ENCODE measurements at regions not wholly inside any gene's neighbourhood (a gene's known extent, or its start where the extent isn't known, plus 50 kb on each side); places are given as distances from the start of the nearest gene placed in this dataset.

DNA sequence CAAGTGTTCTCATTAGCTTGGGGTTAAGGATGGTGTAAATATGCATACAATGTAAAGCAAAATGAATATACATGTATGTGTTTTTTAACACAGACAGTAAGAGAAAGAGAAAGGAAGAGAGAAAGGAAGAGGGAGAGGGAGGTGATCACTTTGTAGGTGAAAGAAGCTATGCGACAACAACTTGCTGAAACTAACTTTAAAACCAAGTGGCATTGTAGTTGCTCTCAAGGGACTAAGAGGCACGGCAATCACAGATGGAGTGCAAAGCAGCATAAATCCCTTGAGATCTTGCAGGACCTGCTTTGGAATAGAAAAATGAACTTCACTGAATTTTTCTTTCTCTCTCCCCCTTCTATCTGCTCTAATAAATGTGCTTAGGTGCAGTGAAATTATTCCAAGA lies 1665.0 kb upstream of the TENM3 start:
- no peak for DNase-seq (ENCODE audit: low spot score)

GRCh38 chr4:180581061-180581460 lies 1662.1 kb upstream of the TENM3 start:
- no peak for DNase-seq (ENCODE audit: low spot score)

DNA sequence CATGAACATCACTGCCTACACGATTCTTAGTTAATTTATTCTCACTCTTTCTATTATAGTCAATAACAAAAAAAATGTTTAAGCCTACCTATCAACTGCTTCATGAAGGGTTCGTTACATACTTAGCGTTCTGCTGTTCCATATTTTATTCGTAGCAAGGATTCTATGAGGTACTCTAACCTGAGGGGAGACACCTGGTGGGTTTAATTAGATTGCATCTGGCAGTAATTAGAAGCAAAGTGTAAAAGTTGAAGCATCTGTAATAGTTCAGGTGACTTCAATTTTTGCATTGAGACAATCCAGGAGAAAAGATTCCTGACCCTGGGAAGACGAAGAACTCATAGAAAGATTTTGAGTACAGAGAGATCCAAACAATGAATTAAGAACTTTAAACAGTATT lies 1655.8 kb upstream of the TENM3 start:
- no peak for DNase-seq (ENCODE audit: low spot score)

DNA sequence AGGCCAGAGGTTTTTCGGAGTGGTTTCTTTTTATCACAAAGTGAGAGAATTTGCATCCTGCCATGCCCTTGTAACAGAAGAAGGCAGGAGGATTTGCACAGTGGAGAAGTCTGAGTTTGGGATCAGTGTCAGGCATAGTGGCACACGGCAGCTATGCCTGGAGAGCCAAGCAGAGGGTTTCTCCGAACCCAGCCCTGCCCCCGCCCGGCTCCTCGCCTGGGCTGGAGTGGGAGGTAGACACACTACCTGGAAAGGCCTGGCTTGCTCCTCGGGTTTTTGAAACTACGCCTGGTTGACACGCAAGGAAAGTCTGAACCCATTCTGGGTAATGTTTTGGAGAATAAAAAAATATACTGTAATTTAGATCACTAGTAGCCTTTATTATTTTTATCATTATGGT lies 1653.6 kb upstream of the TENM3 start:
- DNase-seq (ENCODE audit: low spot score), result no peak

DNA sequence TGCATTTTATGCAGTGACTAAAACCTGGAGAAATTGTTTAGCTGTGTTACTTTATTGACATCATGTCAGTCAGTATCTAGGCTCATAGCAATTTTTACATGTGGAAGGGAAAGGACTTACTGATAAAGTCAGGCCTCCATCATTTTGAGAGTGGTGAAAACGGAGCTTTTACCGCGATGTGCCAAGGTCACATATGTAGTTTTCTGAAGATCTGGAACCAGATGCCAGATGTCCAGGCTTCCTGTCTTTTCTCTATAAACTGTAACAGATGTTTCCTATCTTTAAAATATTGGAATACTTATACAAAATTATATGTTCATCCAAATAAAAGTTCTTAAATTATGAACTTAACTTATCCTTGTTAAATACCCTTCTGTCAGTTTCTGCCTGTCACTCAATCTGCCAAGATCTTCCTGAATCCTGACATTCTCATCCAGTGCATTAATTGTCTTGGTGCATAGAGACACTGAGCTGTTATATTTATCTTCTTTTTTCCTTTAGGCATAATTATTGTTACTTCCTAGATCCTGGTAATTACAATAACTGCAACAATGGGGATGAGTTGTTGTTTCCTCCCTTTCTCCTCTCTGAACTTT lies 1646.2 kb upstream of the TENM3 start:
- no peak for DNase-seq (ENCODE audit: low spot score)

DNA sequence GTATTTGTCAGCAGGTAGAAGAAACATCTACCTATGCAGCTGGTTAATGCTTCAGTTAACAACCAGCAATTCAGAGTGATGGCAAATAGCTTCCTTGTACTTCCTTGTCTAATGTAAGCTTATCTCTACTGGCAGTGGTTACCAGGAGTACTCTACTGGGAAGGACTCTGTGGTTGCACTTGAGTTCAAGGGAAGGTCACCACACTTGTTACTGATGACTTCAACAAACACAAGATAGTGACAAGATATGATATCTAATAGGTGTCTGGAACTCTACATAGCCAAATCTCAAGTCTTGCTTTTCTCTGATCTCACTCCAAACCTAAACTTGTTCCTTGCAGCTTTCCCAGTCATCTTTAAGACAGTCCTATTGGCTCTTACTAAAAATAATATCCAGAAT lies 1644.9 kb upstream of the TENM3 start:
- DNase-seq (ENCODE audit: low spot score), result no peak

GRCh38 chr4:180603791-180604190 lies 1639.4 kb upstream of the TENM3 start:
- DNase-seq (ENCODE audit: low spot score), result no peak

DNA sequence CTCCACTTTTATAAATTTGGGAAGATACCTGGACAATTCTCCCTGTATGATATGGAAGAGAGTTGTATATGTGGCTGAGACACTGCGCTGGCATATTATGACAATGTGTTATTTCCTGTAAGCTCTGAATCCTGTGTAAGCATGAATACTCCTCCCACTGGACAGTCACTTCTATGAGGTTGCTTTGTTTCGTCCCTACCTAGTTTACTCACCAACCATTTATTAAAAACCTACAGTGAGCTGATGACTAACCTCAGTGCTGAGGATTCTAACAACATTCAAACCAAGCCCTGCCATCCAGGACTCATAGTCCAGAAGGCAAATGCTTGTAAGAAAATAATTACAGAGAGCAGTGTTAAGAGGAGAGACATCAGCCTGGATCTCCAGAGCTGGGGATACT lies 1632.9 kb upstream of the TENM3 start:
- no peak for DNase-seq (ENCODE audit: low spot score)

- no peak for DNase-seq (ENCODE audit: low spot score)
These were observed 1627.5 kb upstream of the TENM3 start for GRCh38 chr4:180615746-180616145.

DNA sequence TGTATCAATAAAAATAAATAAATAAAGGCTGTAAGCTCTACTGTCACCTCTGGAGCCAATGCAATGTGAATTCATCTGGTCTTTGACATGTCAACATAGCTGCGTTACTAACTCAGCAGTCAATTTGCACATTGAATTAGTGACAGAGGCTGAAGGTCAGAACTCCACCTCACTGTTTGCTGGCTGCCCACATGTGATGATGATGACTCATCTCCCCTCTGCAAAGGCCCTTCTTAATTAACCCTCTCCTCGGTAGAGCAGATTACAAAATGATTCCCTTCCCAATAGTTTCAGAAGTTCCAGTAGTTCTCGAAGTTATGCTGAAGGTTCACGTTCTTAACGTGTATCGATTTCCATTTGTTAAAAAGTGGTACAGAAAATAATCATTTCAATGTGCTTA lies 1626.0 kb upstream of the TENM3 start:
- no peak for DNase-seq (ENCODE audit: low spot score)

GRCh38 chr4:180618396-180618795 lies 1624.8 kb upstream of the TENM3 start:
- DNase-seq (ENCODE audit: low spot score), result no peak

GRCh38 chr4:180619440-180619839 lies 1623.8 kb upstream of the TENM3 start:
- DNase-seq (ENCODE audit: low spot score), result no peak

GRCh38 chr4:180622254-180622653 lies 1620.9 kb upstream of the TENM3 start:
- DNase-seq (ENCODE audit: low spot score), result no peak

GRCh38 chr4:180625653-180626052 lies 1617.5 kb upstream of the TENM3 start:
- no peak for DNase-seq (ENCODE audit: low spot score)

DNA sequence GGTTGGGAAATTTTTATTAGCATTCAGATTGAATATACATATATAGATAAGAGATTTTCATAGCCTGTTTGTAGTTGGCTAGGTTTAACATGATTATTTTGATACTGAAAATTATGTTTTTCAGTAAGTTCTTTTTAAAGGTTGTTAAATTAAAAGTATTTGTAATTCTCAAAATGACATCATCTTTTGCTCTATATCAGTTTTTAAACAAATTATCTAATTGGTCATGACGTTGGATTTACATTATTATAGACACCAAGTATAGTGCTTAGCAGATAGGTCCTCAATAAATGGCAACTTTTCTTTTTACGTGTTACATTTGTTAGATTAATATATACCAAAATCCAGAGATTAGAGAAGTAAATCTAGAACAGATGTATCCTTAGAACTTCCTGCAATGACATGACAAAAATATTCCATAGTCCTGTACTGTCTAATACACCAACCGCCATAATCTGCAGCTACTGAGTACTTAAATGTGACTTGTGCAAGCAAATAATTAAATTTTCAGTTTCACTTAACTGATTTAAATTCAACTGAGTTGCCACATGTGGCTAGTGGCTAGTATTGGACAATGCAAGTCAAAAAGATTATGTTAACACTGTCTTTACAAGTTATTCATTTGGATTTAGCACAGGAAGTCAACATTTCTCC lies 1613.1 kb upstream of the TENM3 start:
- DNase-seq (ENCODE audit: low spot score), result no peak

GRCh38 chr4:180634306-180634705 lies 1608.9 kb upstream of the TENM3 start:
- DNase-seq (ENCODE audit: low spot score), result no peak

DNA sequence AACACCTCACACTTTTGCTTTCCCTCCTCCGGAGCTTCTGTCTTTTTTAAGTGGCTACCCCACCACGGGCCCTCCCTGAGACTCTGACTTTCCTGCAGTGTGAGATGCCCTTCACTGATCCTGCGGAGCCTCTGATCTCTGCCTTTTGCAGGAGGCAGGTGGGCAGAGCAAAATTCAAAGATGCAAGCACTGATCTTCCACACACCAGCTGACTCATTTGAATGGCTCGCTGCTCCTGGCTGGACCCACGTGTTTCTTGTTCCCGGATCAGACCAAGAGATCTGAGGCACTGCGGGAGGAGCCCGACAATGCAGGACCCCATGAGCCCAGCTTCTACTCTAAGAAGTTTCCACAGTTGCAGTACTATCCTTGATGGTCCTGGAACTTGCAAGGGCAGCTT lies 1607.9 kb upstream of the TENM3 start:
- no peak for DNase-seq (ENCODE audit: low spot score)

DNA sequence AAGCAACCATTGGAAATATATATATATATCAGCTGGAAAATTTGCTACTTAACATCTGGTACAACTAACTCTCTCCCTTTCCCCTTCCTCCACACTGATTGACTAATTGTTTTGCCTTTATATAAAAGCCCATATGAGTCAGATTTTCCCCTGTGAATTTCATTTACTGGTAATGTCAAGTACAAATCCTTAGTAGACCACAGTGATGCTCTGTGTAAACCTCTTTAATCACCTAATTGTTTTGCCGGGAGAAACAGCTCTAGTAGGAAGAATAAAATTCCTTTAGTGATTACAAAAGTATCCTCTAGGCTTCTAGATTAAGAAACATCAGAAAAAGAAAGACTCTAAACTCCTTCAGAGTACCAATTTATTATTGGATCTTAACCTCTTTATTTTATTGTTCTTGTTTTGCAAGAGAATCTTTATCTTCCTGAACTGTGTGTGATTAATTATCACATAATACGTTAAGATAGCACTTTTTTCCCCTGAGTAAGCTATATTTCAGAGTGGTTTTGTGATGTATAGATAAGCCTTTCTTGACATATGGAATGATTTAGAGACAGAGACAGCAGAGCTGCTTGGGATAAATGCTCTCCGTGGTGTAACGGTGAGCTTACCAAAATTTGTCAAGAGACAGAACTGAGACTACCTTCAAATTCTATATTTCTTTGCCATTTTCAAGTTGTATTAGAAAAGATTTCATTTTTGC lies 1606.4 kb upstream of the TENM3 start:
- no peak for DNase-seq (ENCODE audit: low spot score)

- no peak for DNase-seq (ENCODE audit: low spot score)
These were observed 1605.6 kb upstream of the TENM3 start for GRCh38 chr4:180637616-180638015.

GRCh38 chr4:180640193-180640592 lies 1603.0 kb upstream of the TENM3 start:
- no peak for DNase-seq (ENCODE audit: low spot score)

DNA sequence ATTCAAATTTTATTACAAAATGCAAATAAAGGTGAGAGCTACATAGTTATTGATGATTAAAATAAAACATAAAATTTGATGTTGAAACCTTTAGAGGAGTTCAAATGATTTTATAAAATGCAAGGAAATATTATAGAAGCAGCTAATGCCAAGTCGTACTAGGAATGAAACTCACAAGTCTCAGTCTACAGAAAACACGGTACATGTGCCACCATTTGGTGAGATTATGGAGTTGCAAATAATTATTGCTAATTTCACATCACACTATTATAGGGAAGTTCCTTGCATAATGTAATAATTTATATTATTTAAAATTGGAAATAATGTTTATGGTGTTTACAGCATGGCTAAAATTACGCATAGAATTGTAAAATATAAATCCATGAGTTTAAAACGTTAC lies 1601.7 kb upstream of the TENM3 start:
- DNase-seq (ENCODE audit: low spot score), result no peak

- no peak for DNase-seq (ENCODE audit: low spot score)
These were observed 1600.5 kb upstream of the TENM3 start for GRCh38 chr4:180642732-180643131.

GRCh38 chr4:180650273-180650672 lies 1592.9 kb upstream of the TENM3 start:
- DNase-seq (ENCODE audit: low spot score), result no peak

DNA sequence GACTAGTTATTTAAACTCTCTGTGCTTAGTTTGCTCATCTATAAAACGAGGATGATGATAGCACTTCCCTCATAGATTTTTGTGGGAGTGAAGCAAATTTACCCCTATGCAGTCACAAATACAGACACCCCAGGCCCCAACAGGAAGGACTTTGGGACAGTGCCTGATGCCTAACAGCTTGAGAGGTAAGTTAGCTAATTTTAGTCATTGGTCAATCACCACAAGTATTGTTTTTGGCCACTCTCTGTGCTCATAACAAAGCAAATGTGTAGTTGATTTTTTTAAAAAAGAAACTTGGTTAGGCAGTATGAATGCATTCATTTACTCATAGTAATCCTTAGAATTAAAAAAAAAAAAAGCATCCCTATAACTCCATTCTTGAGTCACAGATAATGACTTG lies 1590.7 kb upstream of the TENM3 start:
- no peak for DNase-seq (ENCODE audit: low spot score)

All from left forelimb (tissue), 1 donor.